HG03280 (cell line): ENCODE measurements at regions not wholly inside any gene's neighbourhood (a gene's known extent, or its start where the extent isn't known, plus 50 kb on each side); places are given as distances from the start of the nearest gene placed in this dataset.
"Not testable (repeated sequence)": the region's sequence is repeated elsewhere in the genome, so short reads cannot be mapped to it uniquely, and the experiment has no call there.

Source experiments
- ATAC-seq: cut with Tn5 transposase; IDR thresholded peaks from one replicate; pipeline ENCODE4 v1.9.1; 2021; ENCODE audit warnings: mild to moderate bottlenecking, moderate library complexity; ENCODE audit not compliant: unreplicated experiment

DNA sequence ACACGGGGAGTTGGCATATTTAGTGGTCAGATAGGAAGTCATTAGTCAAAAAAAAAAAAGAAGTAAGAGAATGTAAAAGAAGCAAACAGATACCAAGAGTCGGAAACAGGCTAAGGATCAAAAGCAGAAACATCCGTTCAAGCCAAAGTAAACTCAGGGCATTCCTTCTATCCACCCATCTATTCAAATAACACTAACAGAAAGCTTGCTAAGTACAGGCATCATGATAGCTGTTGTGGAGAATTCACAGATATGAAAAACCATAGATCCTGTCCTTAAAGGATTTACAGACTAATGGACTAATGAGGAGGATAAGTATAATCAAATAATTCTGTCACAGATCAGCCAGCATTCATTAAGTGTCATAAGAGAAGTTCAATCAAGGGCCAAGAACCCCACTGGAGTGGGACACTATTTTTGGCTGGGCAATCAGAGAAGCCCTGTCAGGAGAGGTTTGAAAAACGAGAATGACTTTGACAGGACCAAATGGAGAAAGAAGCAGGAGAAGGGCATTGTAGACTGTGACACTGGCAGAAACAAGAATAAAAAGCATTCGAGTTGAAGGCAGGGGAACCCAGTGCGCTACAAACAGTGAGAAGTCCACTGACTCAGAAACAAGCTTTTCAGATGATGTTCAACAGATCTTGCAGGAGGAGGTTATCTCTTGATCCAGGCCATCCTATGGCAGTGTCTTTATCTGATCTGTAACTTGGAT, 154.2 kb upstream of the TSLP start:
- no peak for ATAC-seq

- no peak for ATAC-seq
Observed at GRCh38 chr5:110918683-110919082, 152.8 kb upstream of the TSLP start.

DNA sequence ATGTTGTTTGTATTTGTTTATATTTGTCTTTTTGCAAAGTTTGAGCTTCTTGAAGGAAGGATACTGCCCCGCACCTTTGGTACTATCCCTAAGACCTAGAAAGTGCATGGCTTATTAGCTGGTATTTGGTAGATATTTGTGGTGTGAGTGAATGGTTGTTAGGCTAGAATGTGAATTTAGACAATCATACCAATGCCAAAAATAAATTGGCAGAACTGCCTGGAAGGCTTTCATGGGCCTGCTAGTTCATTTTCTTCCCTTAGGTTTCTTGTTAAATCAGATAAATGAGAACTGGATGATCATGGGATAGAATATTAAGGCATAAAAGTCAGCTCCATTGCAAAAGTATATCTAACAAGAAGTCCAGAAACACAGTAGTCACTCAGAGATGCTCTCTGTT, 147.5 kb upstream of the TSLP start:
- no peak for ATAC-seq

DNA sequence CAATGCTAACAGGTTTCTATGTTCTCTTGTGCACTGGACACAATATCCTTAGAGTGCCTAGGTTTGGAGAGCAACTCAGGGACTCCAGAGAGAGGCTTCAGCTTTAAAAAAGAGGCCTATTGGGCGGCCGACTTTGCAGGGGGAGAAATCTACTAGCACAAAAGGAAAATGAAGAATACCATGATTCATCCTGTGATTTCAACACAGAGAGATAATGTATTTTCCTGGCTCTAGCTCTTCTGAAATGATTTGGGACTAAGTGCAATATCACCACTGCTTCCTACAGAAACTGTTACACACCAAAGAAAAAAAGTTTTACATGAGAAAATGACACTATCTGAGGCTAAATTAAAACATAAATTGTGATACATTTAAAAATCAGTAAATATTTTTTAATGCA, 146.1 kb upstream of the TSLP start:
- no peak for ATAC-seq

DNA sequence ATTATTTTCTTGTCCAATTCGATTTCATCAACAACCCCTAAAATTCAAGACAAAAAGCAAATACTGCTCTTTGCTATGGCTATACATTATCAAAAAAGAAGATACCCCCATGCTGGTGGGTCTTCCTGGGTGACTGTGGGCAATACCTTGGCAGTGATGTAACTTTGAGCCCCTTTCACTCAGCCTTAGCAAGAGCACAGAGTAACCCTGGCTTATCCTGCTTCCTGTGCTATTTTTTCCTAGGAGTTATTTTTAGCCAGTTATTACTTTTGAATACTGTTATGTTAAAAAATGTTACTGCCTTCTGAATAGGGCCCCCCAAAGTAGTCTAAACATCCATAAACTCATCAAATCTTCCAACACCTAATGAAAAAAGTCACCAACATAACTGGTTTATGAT, 145.6 kb upstream of the TSLP start:
- ATAC-seq = no peak

DNA sequence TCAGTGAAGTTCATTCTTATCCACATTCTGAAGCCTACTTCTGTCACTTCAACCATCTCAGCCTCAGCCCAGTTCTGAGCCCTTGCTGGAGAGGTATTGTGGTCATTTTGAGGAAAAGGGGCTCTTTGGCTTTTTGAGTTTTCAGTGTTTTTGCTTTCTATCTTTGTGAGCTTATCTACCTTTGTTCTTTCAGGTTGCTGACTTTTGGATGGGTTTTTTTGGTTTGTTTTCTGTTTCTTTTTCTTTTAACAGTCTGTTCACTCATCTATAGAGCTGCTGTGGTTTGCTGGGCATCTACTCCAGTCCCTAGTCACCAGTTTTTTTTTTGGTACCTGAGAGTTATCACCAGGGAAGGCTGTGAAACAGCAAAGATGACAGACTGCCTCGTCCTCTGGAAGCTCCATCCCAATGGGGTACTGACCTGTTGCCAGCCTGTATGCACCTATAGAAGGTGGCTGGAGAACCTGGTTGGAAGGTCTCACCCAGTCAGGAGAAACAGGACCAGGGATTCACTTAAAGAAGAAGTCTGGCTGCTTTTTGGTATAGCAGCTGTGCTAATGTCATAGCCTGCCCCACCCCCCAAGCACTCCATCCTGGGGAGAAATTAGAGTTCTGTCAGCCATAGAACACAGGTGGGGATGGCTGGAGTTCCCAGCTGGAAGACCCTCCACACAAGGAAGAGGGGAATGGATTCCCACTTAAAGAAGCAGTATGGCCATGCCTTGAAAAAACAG, 138.6 kb upstream of the TSLP start:
- peak; percentile 92 for ATAC-seq

- ATAC-seq = no peak
Observed at GRCh38 chr5:110940136-110940535, 131.4 kb upstream of the TSLP start.

DNA sequence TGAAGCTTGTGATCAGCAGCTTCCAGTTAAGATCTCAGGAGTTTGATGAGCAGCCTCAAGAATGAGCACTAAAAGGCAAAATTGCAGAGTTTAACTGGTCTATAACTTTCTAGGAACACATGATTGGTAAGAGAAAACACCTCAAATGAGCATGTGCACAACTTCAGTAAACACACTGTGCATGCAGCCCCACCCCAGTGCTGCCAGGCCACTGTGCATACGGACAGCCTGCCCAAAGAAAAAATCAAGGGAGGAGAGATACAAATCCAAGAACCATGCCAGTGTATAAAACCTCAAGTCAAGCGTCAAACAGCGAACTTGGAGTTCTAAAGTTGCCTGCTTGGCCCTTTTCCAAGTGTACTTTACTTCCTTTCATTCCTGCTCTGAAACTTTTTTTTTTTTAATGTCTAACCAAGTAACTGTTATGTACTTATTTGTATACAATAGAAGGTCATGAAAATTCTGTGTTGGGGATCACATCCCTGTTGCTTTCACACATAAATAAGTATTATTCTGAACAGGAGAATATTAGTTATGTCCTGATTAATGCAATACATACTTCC, 125.6 kb upstream of the TSLP start:
- ATAC-seq = no peak

- no peak for ATAC-seq
Observed at GRCh38 chr5:110951373-110951791, 120.1 kb upstream of the TSLP start.

DNA sequence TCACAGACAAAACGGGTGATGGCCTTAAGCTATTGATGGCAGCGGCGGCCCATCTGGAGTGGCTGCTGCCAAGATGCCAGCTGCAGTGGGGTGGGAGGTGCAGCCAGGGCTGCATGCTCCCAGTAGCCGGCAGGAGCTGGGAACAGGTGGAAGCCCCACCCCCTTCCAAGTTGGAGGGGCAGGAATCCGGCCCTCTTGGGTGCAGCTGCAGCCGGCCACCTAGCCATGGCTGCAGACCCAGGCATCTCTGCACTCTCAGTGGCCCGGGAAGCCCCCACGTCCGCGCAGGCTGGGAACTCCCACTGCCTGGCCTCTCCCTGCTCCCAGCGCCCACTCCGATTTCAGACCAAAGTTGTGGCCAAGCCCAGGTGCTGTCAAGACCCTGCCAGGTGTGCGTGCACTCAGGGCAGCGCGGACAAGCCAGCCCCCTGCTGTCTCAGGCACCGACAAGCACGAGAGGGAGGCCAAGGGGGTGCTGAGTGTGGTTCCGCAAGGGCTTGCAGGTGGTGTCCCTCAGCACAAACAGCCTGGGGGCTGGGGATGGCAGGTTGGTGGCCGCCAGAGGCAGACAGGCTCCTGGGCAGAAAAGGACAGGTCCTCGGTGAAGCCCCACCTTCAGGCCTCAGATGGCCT, 115.1 kb upstream of the TSLP start:
- no peak for ATAC-seq

DNA sequence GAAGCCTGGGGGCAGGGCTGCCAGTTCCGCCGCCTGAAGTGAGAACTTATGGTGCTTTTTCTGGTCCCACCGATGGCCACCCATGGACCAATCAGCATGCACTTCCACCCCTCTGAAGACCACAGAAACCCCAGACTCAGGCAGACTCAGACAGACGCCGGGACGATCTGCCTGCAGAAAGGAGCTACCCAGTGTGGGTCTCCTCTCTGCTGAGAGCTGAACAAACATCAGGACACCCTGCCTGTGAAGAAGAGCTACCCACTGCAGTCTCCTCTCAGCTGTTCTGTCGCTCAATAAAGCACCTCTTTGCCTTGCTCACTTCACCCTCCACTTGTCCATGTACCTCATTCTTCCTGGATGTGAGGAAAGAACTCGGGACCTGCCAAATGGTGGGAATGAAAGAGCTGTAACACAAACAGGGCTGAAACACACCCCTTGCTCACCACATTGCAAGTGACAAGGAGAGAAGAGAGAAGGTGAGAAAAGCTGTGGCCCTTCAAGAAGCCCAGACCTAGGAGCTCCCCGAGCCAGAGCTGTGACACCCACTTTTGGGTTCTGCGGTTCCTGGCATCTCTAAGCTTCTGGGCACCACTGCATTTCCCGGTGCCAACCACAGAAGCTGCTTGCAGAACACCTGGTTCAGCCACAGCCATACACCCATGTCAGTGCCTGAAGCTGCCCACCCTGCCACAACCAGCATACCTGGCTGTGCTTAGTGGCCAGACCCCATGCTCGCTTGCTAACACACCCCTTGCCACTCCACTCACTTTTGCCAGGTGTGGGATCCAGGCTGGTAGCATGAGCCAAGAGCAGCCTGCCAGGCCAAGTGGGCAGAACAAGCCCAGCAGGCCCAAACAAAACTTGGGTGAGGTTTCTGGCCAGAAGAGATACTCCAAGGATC, 114.3 kb upstream of the TSLP start:
- no peak for ATAC-seq

GRCh38 chr5:110957934-110958333, 113.6 kb upstream of the TSLP start:
- no peak for ATAC-seq

- ATAC-seq = no peak
Observed at GRCh38 chr5:110963495-110963894, 108.0 kb upstream of the TSLP start.

GRCh38 chr5:110965773-110966581, 105.5 kb upstream of the TSLP start:
- ATAC-seq = no peak

- ATAC-seq = no peak
Observed at GRCh38 chr5:110968246-110969005, 103.1 kb upstream of the TSLP start.

- ATAC-seq = no peak
Observed at GRCh38 chr5:110969502-110969901, 102.0 kb upstream of the TSLP start.

- no peak for ATAC-seq
Observed at GRCh38 chr5:110973510-110973909, 98.0 kb upstream of the TSLP start.

DNA sequence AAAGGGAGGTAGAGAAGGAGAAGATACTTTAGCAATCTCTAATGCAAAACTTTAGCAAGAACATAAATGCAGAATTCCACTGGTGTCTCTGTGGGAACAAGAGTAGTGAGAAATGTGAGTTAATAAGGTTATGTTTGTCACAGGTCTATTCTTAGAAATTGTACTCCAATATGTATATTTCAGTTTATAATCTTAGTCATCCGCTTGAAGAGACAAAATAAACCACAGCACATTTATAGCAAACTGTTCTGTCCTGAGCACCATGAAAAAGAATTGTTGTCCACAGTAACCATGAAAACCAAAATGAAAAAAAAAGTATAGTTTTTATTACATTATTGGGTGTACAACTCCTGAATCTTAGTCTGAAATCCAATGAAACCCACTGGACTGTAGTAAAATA, 93.6 kb upstream of the TSLP start:
- no peak for ATAC-seq

DNA sequence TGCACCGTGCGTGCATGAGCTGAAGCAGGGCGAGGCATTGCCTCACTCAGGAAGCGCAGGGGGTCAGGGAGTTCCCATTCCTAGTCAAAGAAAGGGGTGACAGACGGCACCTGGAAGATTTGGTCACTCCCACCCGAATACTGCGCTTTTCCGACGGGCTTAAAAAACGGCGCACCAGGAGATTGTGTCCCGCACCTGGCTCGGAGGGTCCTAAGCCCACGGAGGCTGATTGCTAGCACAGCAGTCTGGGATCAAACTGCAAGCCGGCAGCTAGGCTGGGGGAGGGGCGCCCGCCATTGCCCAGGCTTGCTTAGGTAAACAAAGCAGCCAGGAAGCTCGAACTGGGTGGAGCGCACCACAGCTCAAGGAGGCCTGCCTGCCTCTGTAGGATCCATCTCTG, 85.6 kb upstream of the TSLP start:
- ATAC-seq = not testable (repeated sequence)
